Erythroblast (primary cell): ENCODE measurements at regions not wholly inside any gene's neighbourhood (a gene's known extent, or its start where the extent isn't known, plus 50 kb on each side); places are given as distances from the start of the nearest gene placed in this dataset.

Experiments used
- GATA1 ChIP-seq: IDR thresholded peaks from 2 replicates; pipeline ENCODE4 v1.6.1; 2011; ENCODE audit warnings: low read depth, mild to moderate bottlenecking, control low read depth, low read length, moderate library complexity
- POLR2A ChIP-seq: IDR thresholded peaks from 2 replicates; pipeline ENCODE4 v1.6.1; 2011; ENCODE audit warnings: mild to moderate bottlenecking, low read length

DNA sequence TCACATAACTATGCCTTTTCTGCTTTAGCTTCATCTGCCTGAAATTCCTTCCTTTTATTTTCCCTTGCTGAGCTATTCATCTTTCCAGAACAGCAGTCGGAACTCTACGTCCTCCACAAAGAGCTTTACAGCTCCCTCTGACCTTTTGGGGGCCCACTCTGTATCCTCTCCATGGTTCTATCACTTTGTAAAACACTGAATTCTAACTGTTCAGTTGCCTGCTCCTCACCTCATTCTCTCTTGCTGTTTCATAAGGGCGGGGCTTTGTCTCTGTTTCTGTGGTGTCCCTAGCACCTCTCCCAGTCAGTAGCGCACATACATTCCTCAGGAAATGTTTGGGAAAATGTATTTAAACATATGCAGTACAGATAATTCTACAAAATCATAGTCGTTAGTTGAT, 737.0 kb downstream of the RAB28 start:
- TF ChIP-seq POLR2A = no peak
- TF ChIP-seq GATA1 = no peak
